ENCODE measurements at regions not wholly inside any gene's neighbourhood (a gene's known extent, or its start where the extent isn't known, plus 50 kb on each side); places are given as distances from the start of the nearest gene placed in this dataset.
A peak's percentile ranks its signal among the peaks of the same experiment; 100 is the strongest.

DNA sequence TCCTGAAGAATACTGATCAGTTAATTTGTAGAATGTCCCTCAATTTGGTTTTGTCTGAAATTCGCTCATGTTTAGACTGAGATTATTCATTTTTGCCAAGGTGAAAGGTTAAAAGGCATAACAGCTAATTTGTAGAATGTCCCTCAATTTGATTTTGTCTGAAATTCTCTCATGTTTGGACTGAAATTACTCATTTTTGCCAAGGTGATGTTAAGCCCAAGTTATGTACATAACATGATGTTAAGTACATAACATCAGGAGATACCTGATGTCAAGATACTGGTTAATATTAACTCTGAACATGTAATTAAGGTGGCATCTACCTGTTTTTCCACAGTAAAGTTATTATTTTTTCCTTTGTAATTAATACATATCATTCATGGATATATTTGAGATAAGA, 243.4 kb upstream of the PMFBP1 start:
- no peak for DNase-seq (ENCODE audit: low read depth in 2 of 2)

DNA sequence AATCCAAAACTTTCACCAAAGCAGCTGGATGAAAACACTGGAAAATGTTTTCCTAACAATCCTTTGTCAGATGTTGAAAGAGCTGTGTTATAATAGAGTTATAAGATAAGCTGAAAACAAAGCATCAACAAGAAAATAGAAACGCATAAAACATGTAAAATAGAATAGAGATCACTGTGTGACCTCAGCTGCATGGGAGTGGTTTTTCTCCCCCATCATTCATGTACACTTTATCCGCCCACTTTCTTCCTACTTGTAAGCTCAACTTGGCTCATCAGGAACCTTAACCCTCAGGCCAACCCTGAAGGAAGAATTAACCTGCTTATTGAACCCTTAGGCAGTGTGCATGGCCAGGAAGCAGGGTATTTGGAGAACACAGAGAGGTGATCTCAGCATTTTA, 238.5 kb upstream of the PMFBP1 start:
- DNase-seq (ENCODE audit: low read depth in 2 of 2), result no peak

DNA sequence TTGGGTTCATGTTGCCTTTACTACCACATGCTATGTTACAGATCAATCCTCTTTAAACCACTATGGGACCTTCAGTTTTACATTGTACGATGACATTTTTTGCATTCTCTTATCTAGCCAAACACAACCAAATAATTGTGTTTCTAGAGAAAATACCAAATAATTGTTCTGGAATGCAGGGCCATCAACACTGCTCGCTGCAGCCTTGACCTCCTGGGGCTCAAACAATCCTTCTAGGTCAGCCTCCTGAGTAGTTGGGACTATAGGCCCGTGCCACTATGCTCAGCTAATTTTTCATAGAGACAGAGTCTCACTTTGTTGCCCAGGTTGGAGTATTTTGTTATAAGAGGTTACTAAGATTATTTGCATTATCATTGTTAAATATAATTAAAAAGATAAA, 237.5 kb upstream of the PMFBP1 start:
- DNase-seq (ENCODE audit: low read depth in 2 of 2), result no peak

DNA sequence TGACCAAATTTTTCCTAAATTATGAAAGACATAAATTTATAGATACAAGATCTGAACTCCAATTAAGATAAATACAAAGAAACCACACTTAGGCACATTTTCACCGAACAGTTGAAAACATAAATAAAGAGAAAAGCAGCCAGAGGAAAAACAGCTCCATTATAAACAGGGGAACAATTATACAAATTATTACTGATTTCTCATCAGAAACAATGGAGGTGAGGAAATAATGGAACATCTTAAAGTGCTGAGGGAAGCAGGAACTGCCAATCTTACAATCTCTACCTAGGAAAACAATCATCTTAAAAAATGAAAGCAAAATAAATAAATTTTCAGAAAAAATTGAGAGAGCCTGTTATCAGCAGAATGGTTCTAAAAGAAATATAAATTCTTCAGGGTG, 234.4 kb upstream of the PMFBP1 start:
- no peak for DNase-seq (ENCODE audit: low read depth in 2 of 2)

DNA sequence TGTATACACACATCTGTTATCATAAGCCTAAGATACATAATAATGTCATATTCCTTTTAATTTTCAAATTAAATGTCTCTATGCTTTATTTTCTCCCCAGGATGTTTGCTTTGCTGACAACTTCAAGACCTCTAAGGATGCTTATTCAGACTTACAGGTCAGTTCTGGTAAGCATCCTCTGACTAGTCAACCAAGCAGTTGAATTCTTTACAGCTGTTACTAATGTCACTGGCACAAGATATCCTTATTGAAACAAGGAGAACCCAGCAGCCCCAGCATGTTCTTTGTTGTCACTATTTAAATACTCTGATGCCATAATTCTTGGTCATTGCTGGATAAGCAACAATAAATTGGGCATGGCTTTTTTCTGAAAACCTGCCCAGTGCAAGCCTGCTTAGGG, 232.3 kb upstream of the PMFBP1 start:
- DNase-seq (ENCODE audit: low read depth in 2 of 2), result no peak

DNA sequence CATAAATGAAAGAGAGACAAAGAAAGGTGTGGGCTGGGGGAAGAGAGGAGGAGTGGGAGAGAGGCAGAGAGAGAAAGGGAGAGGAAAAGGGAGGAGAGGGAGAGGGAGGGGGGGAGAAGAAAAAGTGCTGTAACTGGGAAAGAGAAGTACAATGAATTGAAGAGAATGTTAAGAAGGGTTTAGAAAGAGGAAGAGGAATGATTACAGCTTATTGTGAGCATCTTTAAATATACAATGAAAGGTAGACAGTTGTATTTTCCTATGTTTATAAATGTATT, 229.1 kb upstream of the PMFBP1 start:
- no peak for DNase-seq (ENCODE audit: low read depth in 2 of 2)

- peak; percentile 59 to 68 for DNase-seq (ENCODE audit: low read depth in 2 of 2)
These were observed 228.5 kb upstream of the PMFBP1 start for GRCh38 chr16:72400257-72401083.

GRCh38 chr16:72399811-72400210, 227.9 kb upstream of the PMFBP1 start:
- no peak for DNase-seq (ENCODE audit: low read depth in 2 of 2)

GRCh38 chr16:72397876-72398275, 225.9 kb upstream of the PMFBP1 start:
- no peak for DNase-seq (ENCODE audit: low read depth in 2 of 2)

DNA sequence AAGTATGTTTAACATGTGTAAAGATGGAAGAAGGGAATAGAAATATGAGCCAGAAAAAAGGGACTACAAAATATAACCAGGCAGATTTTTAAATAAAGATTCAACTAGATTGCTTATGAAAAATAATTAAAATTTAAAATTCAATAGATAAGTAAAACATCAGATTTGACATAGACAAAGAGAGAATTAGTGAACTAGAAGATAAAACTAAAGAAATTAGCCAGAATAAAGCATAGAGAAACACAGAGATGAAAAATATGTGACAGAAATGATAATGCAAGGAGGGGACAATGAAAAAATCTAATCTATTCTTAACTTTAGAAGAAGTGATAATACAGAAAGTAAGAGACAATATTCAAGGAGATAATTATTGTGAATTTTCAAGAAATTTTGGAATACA, 222.6 kb upstream of the PMFBP1 start:
- no peak for DNase-seq (ENCODE audit: low read depth in 2 of 2)

DNA sequence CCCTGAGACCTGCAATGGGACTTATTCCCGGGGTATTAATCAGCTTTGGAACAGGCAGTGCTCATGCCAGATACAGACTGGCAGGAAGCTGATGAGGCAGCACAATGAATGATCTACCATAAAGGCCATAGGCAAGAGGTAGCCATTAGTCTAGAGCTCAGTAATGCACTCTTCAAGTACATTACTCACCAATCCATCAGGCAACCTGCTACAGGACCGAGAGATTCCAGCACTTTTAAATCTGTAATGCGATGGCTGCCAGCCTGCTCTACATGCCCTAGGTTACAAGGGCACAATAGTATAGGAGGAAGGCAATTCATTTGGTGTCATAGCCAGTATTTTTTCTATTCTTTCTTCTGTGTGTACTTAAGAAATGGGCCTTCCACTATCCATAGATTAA, 217.8 kb upstream of the PMFBP1 start:
- no peak for DNase-seq (ENCODE audit: low read depth in 2 of 2)

DNA sequence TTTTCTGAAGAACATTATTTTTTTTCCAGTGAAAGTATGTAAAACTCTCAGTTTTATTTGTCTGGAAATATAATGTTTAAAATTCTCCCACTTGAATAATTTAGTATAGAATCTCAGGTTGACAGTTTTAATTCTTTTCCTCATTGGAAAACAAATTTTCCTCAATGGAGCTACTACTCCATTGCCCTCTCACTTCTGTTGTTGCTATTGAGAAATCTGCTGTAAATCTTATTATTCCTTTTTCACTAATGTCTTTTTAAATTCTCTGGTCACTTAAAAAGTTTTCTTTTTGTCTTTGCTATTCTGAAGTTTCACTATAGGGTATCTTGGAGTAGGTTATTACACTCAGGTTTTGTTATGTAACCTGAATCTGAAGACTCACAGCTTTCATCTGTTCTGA, 216.1 kb upstream of the PMFBP1 start:
- DNase-seq (ENCODE audit: low read depth in 2 of 2), result no peak

DNA sequence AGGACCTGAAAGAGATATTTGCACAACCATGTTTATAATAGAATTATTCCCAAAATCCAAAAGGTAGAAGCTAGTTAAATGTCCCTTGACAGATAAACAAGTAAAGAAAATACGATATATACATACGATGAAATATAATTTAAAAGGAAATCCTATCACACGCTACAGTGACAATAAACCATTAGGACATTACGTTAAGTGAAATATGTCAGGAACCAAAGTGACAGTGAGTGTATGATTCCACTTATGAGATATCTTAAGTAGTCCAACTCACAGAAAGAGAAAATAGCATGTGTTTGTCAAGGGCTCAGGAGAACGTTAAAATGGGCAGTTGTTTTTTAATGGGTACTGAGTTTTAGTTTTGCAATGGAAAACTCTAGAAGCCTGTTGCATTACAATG, 212.7 kb upstream of the PMFBP1 start:
- DNase-seq (ENCODE audit: low read depth in 2 of 2), result no peak

- DNase-seq (ENCODE audit: low read depth in 2 of 2), result no peak
These were observed 208.3 kb upstream of the PMFBP1 start for GRCh38 chr16:72380283-72380682.

- no peak for DNase-seq (ENCODE audit: low read depth in 2 of 2)
These were observed 201.2 kb upstream of the PMFBP1 start for GRCh38 chr16:72373201-72373600.

GRCh38 chr16:72372087-72373045, 200.4 kb upstream of the PMFBP1 start:
- DNase-seq (ENCODE audit: low read depth in 2 of 2), result no peak

DNA sequence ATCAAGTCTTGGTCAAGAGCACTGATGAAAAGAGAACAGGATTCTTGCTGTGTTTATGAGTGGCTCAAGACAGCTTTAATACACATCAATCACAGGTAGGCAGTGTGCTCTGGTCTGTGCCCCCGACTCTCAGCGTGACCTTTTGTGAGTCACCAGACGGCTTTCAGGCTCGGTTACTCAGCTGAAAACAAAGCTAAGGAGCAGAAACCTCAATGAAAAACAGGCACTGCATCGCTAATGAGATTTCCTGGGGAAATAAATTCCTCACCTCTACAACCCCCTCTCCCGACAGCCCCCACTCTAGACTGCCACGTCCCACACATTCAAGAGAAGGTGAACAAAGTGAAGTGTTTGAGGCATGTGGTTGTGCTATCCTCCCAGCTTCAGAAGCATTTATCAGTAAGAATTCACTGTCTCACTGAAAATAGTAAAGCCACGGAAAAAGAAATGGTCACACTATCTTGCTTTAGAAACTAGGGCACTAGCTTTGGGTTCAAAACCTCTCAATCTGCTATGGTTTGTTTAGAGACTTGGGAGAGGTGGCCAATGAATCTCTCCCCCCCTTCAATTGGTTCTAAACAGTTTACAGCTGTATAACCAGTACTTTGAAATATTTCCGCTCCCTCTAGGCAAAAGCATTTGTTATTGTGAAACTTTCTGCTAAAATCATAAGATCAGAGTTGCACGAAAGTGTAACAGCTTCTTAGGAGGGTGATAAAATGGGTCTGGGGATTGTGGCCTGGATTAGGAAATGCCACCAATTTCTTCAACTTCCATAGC, 199.5 kb upstream of the PMFBP1 start:
- peak; percentile 18 to 93 for DNase-seq (ENCODE audit: low read depth in 2 of 2)

- no peak for DNase-seq (ENCODE audit: low read depth in 2 of 2)
These were observed 197.3 kb upstream of the PMFBP1 start for GRCh38 chr16:72369274-72369673.

GRCh38 chr16:72367851-72368250, 195.9 kb upstream of the PMFBP1 start:
- DNase-seq (ENCODE audit: low read depth in 2 of 2), result no peak

DNA sequence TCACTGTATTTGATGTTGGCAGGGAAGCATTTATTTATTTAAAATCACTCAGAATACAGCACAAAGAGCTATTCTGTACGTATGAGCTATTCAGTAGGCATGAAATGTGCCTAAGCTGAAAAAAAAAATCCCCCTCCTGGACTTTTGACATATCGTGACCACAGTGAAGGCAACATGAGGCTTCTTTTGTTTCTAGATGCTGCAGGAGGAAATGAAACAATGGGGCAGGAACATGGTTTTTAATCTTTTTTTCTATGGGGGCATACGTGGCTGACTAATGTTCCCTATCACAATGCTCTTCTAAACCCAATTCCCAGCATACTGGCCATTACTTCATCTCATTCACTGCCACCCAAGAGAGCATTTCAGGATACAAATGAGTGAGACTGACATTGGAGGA, 191.0 kb upstream of the PMFBP1 start:
- DNase-seq (ENCODE audit: low read depth in 2 of 2), result peak; percentile 62 to 94

- DNase-seq (ENCODE audit: low read depth in 2 of 2), result no peak
These were observed 190.5 kb upstream of the PMFBP1 start for GRCh38 chr16:72362476-72362875.

- no peak for DNase-seq (ENCODE audit: low read depth in 2 of 2)
These were observed 186.0 kb upstream of the PMFBP1 start for GRCh38 chr16:72357910-72358309.
